ENCODE measurements at regions not wholly inside any gene's neighbourhood (a gene's known extent, or its start where the extent isn't known, plus 50 kb on each side); places are given as distances from the start of the nearest gene placed in this dataset.

GRCh38 chr7:51450541-51450940 lies 133.9 kb upstream of the COBL start:
- TF ChIP-seq CTCF (conservative IDR thresholded peaks at IDR 0.05) (no peak), EZH2 (IDR thresholded peaks at IDR 0.05; ENCODE audit: low read depth) (no peak)
